ENCODE measurements at regions not wholly inside any gene's neighbourhood (a gene's known extent, or its start where the extent isn't known, plus 50 kb on each side); places are given as distances from the start of the nearest gene placed in this dataset.

GRCh38 chr11:111082664-111083063, 162.9 kb upstream of the POU2AF2 start:
- TF ChIP-seq CTCF (IDR thresholded peaks at IDR 0.05 in 2 of 3, conservative IDR thresholded peaks at IDR 0.05 in 1 of 3; ENCODE audit: borderline replicate concordance in 1 of 3, insufficient read depth in 1 of 3, low read depth in 2 of 3, low read length in 2 of 3) (no peak), ZBTB33 (IDR thresholded peaks at IDR 0.05; ENCODE audit: extremely low read depth, insufficient replicate concordance, low read length) (no peak), POLR2A (IDR thresholded peaks at IDR 0.05; ENCODE audit: borderline replicate concordance, extremely low read depth, insufficient read depth, insufficient read length) (no peak), ZFX (IDR thresholded peaks at IDR 0.05) (no peak)
